ENCODE measurements at regions not wholly inside any gene's neighbourhood (a gene's known extent, or its start where the extent isn't known, plus 50 kb on each side); places are given as distances from the start of the nearest gene placed in this dataset.

DNA sequence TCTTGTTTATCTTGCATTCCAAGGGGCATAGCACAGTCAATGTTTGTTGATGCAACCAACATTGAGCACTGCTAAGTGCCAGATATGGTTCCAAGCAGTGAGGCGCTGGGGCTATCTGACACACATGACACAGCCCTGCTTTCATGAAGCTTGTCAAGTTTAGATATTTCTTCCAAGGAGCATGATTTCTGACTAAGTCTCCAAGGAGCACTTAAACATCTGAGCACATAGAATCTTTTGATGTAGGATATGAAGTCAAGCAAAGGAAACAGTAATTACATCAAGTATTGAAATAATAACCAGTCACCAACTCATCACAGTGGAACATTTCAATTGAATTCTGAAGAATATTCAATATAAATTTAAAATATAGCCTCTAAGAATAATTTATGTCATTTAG is 177.8 kb upstream of the USP15 start:
- H3K27ac ChIP-seq (ENCODE audit: low read length), result no peak overlapping the region
- DNase-seq, result no peak
- 100% methylated on average over 1 of the region's 1 CpG for WGBS (ENCODE audit: insufficient coverage)
- no peaks in the 10 kb centered on the region for H3K4me1 ChIP-seq (ENCODE audit: control insufficient read depth in 1 of 2, extremely low read depth in 1 of 2, insufficient read depth in 2 of 2, low read length in 2 of 2)
- Mint-ChIP-seq H3K27ac (no peak overlapping the region), H3K36me3 (no peaks in the 10 kb centered on the region), H3K9me3 (peaks cover 0 to 6% (median 2%) of the 10 kb centered on the region in 3 donors), H3K4me3 (no peak overlapping the region), H3K27me3 (peaks cover 2 to 6% of the 10 kb centered on the region in 2 donors), H3K4me1 (no peaks in the 10 kb centered on the region)
- ChIA-PET POLR2A (no interaction called here), CTCF (no interaction called here)
- no peaks in the 10 kb centered on the region for H3K9me3 ChIP-seq
- H3K4me3 ChIP-seq (ENCODE audit: control insufficient read depth in 1 of 2, extremely low read depth in 1 of 2, low read length in 1 of 2), result no peak overlapping the region
- no peaks in the 10 kb centered on the region for H3K36me3 ChIP-seq (ENCODE audit: control insufficient read depth in 2 of 2, extremely low read depth in 1 of 2, insufficient read depth in 1 of 2, low read length in 1 of 2)
- no peak for ATAC-seq (replicated peaks in 1 of 4)
- H3K27me3 ChIP-seq (replicated peaks in 1 of 2; ENCODE audit: control insufficient read depth in 2 of 2, extremely low read depth in 1 of 2, insufficient read depth in 2 of 2, low read length in 1 of 2), result no peaks in the 10 kb centered on the region

DNA sequence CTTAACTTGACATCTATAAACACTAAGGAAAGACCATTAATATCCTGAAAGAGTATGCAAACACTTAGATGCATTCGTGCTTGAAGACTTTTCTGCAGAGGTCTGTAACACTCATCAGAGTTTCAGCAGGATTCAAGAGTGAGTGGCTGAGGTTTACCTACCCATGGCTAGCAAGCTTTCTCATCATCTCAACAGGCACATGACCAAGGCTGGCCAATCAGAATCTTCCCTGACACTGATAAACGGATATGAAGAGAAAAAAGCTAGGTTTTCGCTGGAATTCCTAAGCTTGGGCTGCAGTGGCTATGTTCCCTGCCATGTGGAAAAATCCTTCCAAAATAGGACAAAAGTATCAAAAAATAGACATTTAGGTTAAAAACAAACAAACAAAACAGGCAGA is 162.1 kb upstream of the USP15 start:
- H3K36me3 Mint-ChIP-seq, result no peaks in the 10 kb centered on the region
- H3K27me3 ChIP-seq (replicated peaks in 1 of 2; ENCODE audit: control insufficient read depth in 2 of 2, extremely low read depth in 1 of 2, insufficient read depth in 2 of 2, low read length in 1 of 2), result no peaks in the 10 kb centered on the region
- H3K27ac Mint-ChIP-seq, result no peak overlapping the region
- H3K27ac ChIP-seq (ENCODE audit: low read length), result no peak overlapping the region
- H3K4me3 ChIP-seq (ENCODE audit: control insufficient read depth in 1 of 2, extremely low read depth in 1 of 2, low read length in 1 of 2), result no peak overlapping the region
- 86% methylated on average over 1 of the region's 3 CpGs for WGBS (ENCODE audit: insufficient coverage)
- no peak for DNase-seq
- ChIA-PET POLR2A (no interaction called here), CTCF (no interaction called here)
- H3K4me1 ChIP-seq (ENCODE audit: control insufficient read depth in 1 of 2, extremely low read depth in 1 of 2, insufficient read depth in 2 of 2, low read length in 2 of 2), result no peaks in the 10 kb centered on the region
- no peak overlapping the region for H3K4me3 Mint-ChIP-seq
- H3K9me3 ChIP-seq, result no peaks in the 10 kb centered on the region
- no peaks in the 10 kb centered on the region for H3K36me3 ChIP-seq (ENCODE audit: control insufficient read depth in 2 of 2, extremely low read depth in 1 of 2, insufficient read depth in 1 of 2, low read length in 1 of 2)
- ATAC-seq (replicated peaks in 1 of 4), result no peak
- H3K27me3 Mint-ChIP-seq, result no peaks in the 10 kb centered on the region
- no peaks in the 10 kb centered on the region for H3K9me3 Mint-ChIP-seq
- H3K4me1 Mint-ChIP-seq, result no peaks in the 10 kb centered on the region

DNA sequence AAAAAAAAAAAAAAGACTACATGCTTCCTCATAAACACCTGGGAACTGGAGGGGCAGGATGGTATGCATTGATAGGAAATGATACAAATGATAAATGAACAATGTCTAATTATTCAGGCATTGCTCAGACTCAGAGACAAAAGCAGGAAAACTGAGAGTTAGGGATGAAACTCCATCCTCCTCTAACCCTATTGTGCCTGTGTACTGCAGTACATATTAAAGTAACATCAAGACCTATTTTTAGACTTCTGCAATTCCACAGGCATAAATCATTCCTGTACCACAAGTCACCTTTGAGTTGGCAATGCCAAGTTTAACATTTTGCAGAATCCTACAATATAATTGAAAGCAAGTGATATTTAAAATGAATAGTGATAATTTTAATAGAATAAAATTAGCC is 156.5 kb upstream of the USP15 start:
- Mint-ChIP-seq H3K27ac (no peak overlapping the region), H3K4me3 (no peak overlapping the region), H3K27me3 (no peaks in the 10 kb centered on the region), H3K9me3 (no peaks in the 10 kb centered on the region), H3K36me3 (no peaks in the 10 kb centered on the region), H3K4me1 (peaks cover 0 to 2% (median 0%) of the 10 kb centered on the region in 3 donors)
- ATAC-seq (replicated peaks in 1 of 4) (no peak), DNase-seq (no peak)
- Histone ChIP-seq H3K9me3 (no peaks in the 10 kb centered on the region), H3K4me3 (ENCODE audit: control insufficient read depth in 1 of 2, extremely low read depth in 1 of 2, low read length in 1 of 2) (no peak overlapping the region), H3K4me1 (ENCODE audit: control insufficient read depth in 1 of 2, extremely low read depth in 1 of 2, insufficient read depth in 2 of 2, low read length in 2 of 2) (no peaks in the 10 kb centered on the region), H3K36me3 (ENCODE audit: control insufficient read depth in 2 of 2, extremely low read depth in 1 of 2, insufficient read depth in 1 of 2, low read length in 1 of 2) (no peaks in the 10 kb centered on the region), H3K27me3 (replicated peaks in 1 of 2; ENCODE audit: control insufficient read depth in 2 of 2, extremely low read depth in 1 of 2, insufficient read depth in 2 of 2, low read length in 1 of 2) (no peaks in the 10 kb centered on the region), H3K27ac (ENCODE audit: low read length) (no peak overlapping the region)
- CTCF ChIA-PET, result no interaction called here
- POLR2A ChIA-PET, result no interaction called here

DNA sequence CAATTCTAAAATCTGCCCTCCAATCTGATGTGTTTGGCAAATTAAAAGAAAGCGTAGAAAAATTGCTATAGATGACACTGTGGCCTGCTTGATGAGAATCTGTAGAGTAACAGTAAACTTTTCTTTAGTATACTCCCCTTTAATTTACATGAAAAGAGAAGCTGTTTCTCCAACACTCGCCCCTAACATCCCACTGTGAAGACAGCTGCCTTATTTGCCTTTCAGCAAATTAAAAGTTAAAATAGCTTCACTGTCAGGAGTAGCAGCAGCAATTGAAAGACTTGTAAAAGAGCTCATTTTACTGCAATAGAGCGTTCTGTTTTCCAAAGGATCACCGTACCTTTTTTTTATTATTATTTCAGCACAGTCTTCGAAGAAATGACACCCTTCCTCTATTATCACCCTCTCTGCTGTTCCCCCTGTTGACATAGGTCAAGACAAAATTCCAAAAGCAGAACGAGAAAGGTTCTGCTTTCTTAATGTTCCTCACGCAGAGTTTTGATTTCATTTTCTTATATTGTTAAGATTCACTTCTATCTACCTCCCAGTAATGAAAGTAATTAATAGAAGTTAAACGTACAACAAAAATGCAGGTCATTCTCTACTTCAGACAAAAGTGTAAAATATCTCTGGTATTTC is 153.5 kb upstream of the USP15 start:
- no peaks in the 10 kb centered on the region for H3K9me3 ChIP-seq
- H3K4me3 Mint-ChIP-seq, result no peak overlapping the region

DNA sequence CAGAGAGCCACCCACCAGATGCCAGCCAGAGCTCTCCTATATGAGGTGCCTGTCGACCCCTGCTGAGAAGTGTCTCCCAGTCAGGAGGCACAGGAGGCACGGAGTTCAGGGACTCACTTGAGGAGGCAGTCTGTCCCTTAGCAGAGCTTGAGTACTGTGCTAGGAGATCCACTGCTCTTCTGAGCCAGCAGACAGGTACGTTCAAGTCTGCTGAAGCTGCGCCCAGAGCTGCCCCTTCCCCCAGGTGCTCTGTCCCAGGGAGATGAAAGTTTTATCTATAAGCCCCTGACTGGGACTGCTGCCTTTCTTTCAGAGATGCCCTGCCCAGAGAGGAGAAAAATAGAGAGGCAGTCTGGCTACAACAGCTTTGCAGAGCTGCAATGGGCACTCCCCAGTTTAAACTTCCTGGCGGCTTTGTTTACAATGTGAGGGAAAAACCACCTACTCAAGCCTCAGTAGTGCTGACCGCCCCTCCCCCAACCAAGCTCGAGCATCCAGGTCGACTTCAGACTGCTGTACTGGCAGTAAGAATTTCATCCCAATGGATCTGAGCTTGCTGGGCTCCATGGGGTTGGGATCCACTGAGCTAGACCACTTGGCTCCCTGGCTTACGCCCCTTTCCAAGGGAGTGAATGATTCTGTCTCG is 146.7 kb upstream of the USP15 start:
- Mint-ChIP-seq H3K27me3 (peaks cover 12 to 19% of the 10 kb centered on the region in 2 donors), H3K4me1 (no peaks in the 10 kb centered on the region), H3K27ac (no peak overlapping the region), H3K36me3 (no peaks in the 10 kb centered on the region), H3K9me3 (peaks cover 4 to 18% (median 5%) of the 10 kb centered on the region in 3 donors), H3K4me3 (no peak overlapping the region)
- ATAC-seq (replicated peaks in 1 of 4), result no peak
- Histone ChIP-seq H3K27ac (ENCODE audit: low read length) (no peak overlapping the region), H3K27me3 (replicated peaks in 1 of 2; ENCODE audit: control insufficient read depth in 2 of 2, extremely low read depth in 1 of 2, insufficient read depth in 2 of 2, low read length in 1 of 2) (peaks cover 0 to 7% of the 10 kb centered on the region in 2 experiments), H3K4me1 (ENCODE audit: control insufficient read depth in 1 of 2, extremely low read depth in 1 of 2, insufficient read depth in 2 of 2, low read length in 2 of 2) (no peaks in the 10 kb centered on the region), H3K9me3 (no peaks in the 10 kb centered on the region), H3K36me3 (ENCODE audit: control insufficient read depth in 2 of 2, extremely low read depth in 1 of 2, insufficient read depth in 1 of 2, low read length in 1 of 2) (no peaks in the 10 kb centered on the region), H3K4me3 (ENCODE audit: control insufficient read depth in 1 of 2, extremely low read depth in 1 of 2, low read length in 1 of 2) (no peak overlapping the region)
- WGBS (ENCODE audit: insufficient coverage), result 72% methylated on average over 4 of the region's 10 CpGs
- POLR2A ChIA-PET, result no interaction called here
- no peak for DNase-seq
- CTCF ChIA-PET, result interaction anchor here in 1 of 2 donors (1.4 kb wide), 1 partner anchor 10 kb away, joined by 4 read pairs; no protein-coding TSS in a partner anchor

More for the DNA sequence above, 153.5 kb upstream of the USP15 start:
- Mint-ChIP-seq H3K4me1 (peaks cover 0 to 2% (median 0%) of the 10 kb centered on the region in 3 donors), H3K27ac (no peak overlapping the region), H3K27me3 (peaks cover 0 to 5% of the 10 kb centered on the region in 2 donors), H3K36me3 (no peaks in the 10 kb centered on the region), H3K9me3 (peaks cover 1 to 18% (median 5%) of the 10 kb centered on the region in 3 donors)
- ChIA-PET POLR2A (interaction anchor here in 1 of 2 donors (0.6 kb wide), 1 partner anchor 27 kb away, joined by 4 read pairs; no protein-coding TSS in a partner anchor), CTCF (no interaction called here)
- H3K27me3 ChIP-seq (replicated peaks in 1 of 2; ENCODE audit: control insufficient read depth in 2 of 2, extremely low read depth in 1 of 2, insufficient read depth in 2 of 2, low read length in 1 of 2), result no peaks in the 10 kb centered on the region
- no peaks in the 10 kb centered on the region for H3K4me1 ChIP-seq (ENCODE audit: control insufficient read depth in 1 of 2, extremely low read depth in 1 of 2, insufficient read depth in 2 of 2, low read length in 2 of 2)
- 54% methylated on average over 3 of the region's 8 CpGs for WGBS (ENCODE audit: insufficient coverage)
- no peak for DNase-seq
- ATAC-seq (replicated peaks in 1 of 4), result no peak
- H3K36me3 ChIP-seq (ENCODE audit: control insufficient read depth in 2 of 2, extremely low read depth in 1 of 2, insufficient read depth in 1 of 2, low read length in 1 of 2), result no peaks in the 10 kb centered on the region
- no peak overlapping the region for H3K27ac ChIP-seq (ENCODE audit: low read length)
- no peak overlapping the region for H3K4me3 ChIP-seq (ENCODE audit: control insufficient read depth in 1 of 2, extremely low read depth in 1 of 2, low read length in 1 of 2)

DNA sequence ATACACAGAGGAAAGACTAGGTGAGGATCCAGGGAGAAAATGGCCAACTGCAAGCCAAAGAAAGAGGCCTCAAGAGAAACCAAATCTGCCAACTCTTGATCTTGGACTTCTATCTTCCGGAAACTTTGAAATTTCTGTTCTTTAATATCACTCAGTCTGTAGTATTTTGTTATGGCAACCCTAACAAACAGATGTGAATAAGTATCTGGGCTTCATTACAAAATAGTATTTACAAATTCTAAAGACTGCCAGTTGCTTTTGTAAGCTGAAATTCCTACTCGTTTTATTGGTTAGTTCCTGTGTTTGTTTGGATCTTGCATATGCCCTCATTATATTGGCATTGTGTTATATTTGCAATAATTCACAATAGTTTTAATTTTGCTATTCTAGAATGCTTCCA is 143.2 kb upstream of the USP15 start:
- Histone ChIP-seq H3K36me3 (ENCODE audit: control insufficient read depth in 2 of 2, extremely low read depth in 1 of 2, insufficient read depth in 1 of 2, low read length in 1 of 2) (no peaks in the 10 kb centered on the region), H3K27me3 (replicated peaks in 1 of 2; ENCODE audit: control insufficient read depth in 2 of 2, extremely low read depth in 1 of 2, insufficient read depth in 2 of 2, low read length in 1 of 2) (peaks cover 0 to 7% of the 10 kb centered on the region in 2 experiments), H3K4me3 (ENCODE audit: control insufficient read depth in 1 of 2, extremely low read depth in 1 of 2, low read length in 1 of 2) (no peak overlapping the region), H3K4me1 (ENCODE audit: control insufficient read depth in 1 of 2, extremely low read depth in 1 of 2, insufficient read depth in 2 of 2, low read length in 2 of 2) (no peaks in the 10 kb centered on the region), H3K9me3 (no peaks in the 10 kb centered on the region), H3K27ac (ENCODE audit: low read length) (no peak overlapping the region)
- no CpG with 5 or more reads among the region's 2 CpGs for WGBS (ENCODE audit: insufficient coverage)
- H3K9me3 Mint-ChIP-seq, result no peaks in the 10 kb centered on the region
- H3K27ac Mint-ChIP-seq, result no peak overlapping the region
- H3K27me3 Mint-ChIP-seq, result peaks cover 11 to 15% of the 10 kb centered on the region in 2 donors
- POLR2A ChIA-PET, result no interaction called here
- no peaks in the 10 kb centered on the region for H3K36me3 Mint-ChIP-seq
- H3K4me1 Mint-ChIP-seq, result no peaks in the 10 kb centered on the region
- ATAC-seq (replicated peaks in 1 of 4) (no peak), DNase-seq (no peak)
- CTCF ChIA-PET, result interaction anchor here in 1 of 2 donors (0.7 kb wide), 1 partner anchor 27 kb away, joined by 3 read pairs; no protein-coding TSS in a partner anchor
- no peak overlapping the region for H3K4me3 Mint-ChIP-seq

Measured in T-cell (primary cell).